Muscle of arm (tissue), 1 donor: ENCODE measurements at regions not wholly inside any gene's neighbourhood (a gene's known extent, or its start where the extent isn't known, plus 50 kb on each side); places are given as distances from the start of the nearest gene placed in this dataset.

ENCODE experiments used
- DNase-seq: peaks from one replicate; pipeline ENCODE4 v3.0.0-alpha.2; 2013

DNA sequence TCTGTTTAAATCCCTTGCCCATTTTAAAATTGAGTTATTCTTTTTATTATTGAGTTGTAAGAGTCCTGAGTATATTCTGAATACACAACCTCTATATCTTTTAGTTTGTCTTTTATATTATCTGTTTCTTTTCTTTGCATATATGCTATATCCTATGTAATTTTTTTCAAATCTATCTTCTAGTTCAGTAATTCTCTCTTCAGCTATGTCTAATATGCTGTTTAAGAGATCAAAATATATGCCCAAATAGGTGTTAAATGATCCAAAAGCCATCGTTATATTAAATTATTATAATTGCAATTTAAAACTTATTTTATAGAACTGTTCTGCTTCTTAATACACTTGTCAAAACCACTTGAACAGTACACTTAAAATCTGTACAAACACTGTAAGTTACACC lies 107.4 kb upstream of the TSPAN5 start:
- no peak for DNase-seq

DNA sequence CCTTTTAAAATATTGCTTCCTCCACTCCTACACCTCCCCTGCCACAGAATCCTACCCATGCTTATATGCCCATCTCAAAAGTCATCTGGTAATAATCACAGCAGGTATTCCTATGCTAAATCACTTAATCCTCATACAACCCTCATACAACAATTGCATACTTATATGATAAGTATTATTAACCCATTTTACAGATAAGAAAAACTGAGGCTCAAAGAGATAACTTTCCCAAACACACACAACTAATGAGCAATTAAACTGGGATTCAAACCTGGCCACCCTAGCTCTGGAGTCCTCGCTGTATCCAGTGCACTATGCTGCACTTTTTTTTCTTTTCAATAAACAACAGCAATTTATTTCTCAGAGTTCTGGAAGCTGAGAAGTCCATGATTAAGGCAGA lies 99.8 kb upstream of the TSPAN5 start:
- no peak for DNase-seq

DNA sequence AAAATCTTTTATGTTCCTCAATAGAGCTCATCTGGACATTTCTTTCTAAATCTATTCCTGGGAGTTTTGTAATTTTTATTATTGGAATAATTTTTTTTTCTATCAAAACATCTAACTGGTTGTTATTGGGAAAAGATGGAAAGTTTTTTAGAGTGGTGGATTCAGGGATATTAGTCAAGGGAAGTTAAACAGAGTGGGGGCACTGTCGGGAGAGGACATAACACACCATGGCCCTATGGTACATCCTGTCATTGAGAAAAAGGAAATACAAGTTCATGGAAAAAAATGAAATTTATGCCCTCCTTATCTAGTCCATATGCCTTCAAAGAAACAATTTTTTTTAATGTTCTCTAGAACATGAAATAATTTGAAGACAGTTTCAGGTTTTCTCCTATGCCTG lies 96.3 kb upstream of the TSPAN5 start:
- DNase-seq, result no peak

DNA sequence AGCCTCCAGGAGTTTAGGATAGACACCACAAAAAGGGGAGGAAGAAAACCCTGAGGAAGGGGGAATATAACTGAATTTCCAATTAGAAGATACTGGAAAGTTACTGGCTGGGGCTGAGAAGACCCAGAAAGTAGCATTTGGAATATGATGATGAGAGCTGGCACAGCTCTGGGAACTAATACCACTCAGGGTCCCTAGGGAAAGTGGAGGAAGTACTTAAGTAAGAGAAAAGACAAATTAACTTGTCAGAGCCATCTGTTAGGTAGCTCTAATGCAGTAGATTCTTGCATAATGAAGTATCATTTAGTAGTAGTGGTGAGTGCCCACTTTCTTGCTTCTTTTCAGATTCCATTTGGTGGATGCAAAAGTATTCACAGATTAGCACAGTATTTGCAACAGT lies 90.8 kb upstream of the TSPAN5 start:
- DNase-seq, result no peak

DNA sequence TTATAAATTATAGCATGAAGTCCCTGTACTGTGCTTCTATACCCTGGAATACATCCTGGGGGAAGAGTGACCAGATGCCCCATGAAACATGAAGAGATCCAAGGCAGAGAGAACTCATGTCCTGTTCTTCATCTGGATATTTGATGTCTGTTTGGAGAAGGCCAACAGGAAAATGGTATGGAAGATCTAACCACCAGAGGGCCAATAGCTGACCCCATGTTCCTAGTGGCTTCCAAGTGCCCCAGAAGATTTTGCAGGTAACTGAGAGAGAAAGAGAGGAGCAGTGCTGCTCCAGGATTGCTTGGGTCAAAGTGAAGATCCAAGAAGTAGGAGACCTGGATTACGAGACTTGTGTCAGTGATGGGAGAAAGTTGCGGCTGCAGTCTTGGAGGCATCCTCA lies 90.2 kb upstream of the TSPAN5 start:
- DNase-seq, result no peak

DNA sequence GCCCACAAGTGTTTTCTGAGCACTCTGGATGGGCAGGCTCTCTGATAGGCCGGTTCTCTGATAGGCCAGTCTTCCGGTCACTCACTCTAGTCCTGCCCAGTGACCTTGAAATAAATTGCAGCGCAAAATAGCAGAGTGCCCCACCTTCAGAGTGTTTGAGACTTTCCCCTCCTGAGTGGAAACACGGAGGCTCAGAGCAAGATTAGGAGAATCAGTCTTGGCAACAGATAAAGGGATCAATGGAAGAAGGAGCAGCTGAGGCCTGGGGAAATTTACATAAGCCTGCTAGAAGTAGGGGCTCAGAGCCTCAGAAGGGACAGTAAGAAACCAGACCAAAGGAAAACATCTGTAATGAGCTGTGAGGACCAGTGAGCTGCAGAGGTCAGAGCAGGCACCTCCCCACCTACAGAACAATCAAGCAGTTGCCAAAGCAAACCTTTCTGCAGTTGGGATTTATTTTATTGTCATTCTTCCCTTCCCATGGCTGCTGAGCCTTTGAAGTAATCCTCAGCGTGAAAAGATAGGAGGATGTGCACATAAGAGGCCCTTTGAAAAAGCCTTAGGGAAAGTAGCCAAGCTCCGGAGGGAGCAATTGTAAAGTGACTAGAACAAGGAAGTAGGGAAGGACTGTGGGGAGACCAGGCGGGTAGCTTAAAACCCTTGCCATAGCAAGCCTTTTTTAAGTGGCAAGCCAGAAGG lies 89.1 kb upstream of the TSPAN5 start:
- DNase-seq, result no peak

DNA sequence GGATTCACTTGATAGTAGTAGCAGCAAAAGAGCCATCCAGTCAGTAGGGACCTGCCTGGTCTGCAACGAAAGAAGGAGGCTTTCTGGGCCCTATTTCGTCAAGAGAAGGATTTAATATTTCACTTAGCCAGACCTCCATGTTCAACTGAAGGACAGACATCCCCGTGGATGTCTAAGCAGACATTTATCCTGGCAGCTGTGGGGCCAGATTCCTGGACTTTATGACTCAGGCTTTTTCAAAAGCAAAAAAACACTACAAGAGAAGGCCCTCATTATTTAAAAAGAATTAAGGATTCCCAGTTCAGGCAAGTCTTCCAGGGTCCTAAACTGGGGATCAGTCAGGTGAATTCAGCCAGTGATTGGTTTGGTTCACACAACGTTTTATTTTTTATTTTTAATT lies 88.5 kb upstream of the TSPAN5 start:
- DNase-seq, result no peak

DNA sequence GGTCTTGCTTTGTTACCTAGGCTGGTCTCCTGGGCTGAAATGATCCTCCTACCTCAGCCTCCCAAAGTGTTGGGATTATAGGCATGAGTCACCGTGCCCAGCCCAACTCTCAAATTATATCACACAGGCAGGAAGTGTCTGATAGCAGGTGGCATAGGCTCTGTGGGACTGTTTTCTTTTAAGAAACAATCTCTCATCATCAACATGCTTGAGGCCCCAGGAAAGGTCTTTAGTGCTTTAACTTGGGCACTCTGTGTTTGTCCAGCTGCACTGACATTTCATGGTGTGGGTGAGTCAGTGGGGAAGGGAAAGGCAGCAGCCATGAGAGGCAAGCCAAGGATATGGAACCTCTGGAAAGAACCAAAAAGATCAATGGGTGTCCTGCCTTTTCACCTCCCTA lies 88.1 kb upstream of the TSPAN5 start:
- no peak for DNase-seq

DNA sequence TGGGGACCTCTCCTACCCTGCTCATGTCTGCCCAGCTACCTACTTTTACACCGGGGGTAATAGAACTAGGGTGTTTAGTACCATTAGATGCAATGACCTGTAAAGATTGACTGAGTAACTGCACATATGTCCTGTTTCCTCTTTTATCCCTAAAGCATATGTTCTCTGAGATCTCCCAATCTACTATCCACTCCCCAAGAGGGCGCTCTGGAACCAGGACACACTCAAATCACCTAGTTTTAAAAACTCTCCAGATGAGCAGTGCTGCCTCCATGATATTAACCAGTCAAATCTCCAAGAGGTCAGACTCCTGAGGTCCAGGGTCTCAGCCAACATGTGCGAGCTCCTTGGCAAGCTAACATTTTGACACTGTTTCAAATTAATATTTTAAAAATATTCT lies 87.0 kb upstream of the TSPAN5 start:
- no peak for DNase-seq

DNA sequence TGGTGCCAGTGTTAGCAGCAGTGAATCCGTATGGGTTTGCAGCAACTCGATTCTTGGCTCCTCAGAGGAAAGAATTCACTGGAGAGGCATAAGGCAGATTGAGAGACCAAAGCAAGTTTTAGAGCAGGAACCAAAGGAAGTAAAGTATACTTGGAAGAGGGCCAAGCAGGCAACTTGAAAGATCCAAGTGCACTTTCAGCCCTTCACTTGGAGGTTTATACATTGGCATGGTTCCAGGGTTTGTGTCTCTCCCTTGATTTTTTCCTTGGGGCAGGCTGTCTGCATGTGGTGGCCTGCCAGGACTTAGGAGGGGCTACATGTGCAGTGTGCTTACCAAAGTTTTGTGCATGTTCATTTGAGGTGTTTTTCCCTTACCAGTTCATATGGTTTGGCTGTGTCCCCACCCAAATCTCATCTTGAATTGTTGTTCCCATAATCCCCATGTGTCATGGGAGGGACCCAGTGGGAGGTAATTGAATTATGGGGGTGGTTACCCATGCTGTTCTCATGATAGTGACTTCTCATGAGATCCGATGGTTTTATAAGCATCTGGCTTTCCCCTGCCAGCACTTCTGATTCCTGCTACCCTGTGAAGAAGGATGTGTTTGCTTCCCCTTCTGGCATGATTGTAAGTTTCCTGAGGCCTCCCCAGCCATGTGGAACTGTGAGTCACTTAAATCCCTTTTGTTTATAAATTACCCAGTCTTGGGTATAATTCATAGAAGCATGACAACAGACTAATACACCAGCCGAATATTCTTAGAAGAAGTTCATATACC lies 86.2 kb upstream of the TSPAN5 start:
- DNase-seq, result no peak

DNA sequence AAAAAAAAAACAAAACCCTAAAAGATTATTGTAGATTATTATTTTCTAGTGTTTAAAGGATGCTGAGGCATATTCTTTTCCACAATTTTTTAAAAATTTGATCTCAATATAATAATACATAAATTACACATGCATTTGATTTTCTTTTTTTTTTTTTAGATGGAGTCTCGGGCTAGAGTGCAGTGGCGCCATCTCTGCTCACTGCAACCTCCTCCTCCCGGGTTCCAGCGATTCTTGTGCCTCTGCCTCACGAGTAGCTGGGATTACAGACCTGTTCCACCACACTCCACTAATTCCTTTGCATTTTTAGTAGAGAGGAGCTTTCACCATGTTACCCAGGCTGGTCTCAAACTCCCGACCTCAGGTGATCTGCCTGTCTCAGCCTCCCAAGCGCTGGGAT lies 83.5 kb upstream of the TSPAN5 start:
- no peak for DNase-seq

DNA sequence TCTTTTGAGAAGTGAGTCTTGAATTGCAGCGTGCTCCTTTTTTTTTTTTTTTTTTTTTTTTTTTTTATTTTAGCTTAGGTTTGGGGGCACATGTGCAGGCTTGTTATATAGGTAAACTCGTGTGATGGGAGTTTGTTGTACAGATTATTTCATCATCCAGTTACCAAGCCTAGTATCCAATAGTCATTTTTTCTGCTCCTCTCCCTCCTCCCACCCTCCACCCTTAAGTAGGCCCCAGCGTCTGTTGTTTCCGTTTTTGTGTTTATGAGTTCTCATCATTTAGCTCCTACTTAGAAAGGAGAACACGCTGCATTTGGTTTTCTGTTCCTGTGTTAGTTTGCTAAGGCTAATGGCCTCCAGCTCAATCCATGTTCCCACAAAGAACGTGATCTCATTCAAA lies 81.3 kb upstream of the TSPAN5 start:
- DNase-seq, result no peak

DNA sequence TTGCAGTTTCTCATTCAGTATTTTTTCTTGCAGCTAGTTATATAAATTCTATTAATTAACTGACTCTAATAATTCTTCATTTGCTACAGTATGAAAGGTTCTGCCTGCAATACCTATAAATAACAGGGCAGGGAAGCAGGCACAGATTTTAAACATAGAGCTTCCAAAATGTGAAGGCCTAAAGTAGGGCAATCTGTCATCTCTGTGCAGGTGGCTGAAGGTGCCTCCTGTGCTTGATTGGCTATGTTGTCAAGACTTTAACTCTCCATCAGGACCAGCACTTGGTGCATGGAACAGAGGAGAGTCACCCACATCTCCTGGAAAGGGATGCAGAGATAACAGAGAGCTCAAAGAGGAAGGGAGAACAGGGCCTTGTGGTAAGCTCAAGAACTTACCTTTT lies 75.2 kb upstream of the TSPAN5 start:
- no peak for DNase-seq

DNA sequence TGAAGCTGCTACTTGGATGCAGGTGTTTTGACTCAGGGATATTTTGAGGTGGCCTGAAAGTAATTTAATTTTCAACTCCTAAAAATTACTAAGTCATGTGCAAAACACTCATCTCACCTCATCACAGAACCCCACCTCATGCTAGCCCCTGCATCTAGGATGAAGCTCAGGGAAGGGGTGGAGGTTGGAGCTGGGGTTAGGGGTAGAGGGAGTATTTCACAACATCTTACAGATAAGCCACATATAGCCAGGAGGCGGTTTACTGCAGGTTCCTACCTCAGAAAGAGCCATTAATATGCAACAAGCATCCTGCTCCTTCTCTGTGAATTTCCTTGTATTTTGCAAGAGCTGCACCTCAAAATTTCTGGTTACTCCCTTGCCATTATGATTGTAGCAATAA lies 70.5 kb upstream of the TSPAN5 start:
- no peak for DNase-seq

DNA sequence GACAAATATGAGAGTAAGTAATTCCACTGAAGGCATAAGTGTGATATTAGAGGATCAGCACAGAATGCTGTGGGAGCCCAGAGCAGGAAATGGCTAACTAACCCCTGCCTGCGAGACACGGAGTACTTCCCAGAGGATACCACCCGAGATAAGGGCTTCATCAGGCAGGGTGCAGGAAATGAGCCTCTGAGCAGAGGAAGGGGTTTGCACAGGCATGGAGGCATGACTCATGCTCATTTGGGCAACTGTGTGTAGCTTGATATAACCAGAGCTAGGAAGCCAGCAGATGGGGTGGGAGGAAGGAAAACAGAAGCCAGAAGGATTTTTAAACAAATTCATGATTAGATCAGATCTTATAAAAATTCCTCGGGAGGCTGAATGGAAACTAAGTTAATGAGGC lies 70.0 kb upstream of the TSPAN5 start:
- no peak for DNase-seq

DNA sequence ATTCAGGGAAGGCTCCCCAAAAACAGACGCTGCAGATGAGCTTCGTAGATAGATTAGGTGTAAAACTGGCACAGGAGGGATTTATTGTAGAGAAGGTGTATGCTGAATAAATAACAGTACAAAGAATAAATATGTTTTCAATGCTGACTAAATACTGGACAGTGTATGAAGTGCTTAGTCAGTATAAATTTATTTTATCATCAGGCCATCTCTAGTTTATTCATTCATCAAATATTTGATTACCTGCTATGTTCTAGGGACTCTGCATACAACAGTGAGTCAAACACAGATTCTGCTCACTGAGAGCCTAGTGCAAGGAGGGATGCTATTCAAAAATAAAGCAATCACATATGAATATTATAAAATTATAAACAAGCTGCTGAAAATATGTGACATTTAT lies 63.6 kb upstream of the TSPAN5 start:
- no peak for DNase-seq

DNA sequence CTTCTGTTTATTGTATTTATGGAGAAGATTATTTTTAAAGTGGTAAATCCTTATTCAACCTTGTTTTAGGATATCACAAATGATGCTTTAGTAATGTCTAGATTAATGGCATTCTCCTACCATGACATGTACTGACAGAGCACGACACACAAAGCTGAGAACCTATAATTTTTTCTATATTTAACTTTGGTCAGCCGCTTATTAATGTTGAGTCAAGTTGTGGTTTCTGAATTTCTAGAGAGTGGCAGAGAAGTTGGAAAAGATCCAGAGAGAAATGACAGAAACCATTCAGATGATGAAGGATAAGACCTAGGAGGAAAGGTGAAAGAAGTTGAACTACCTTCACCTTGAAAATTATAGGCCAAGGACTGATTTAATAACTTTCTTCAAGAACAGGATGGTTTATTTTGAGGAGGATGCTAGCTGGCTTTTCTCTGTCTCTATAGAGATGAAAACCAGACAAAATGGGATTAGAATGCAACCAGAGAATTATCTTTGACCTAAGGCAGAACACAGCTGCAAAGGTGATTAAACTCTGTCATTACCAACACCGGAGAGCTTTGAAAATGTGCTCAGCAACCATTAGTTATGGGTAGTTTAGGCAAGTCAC lies 62.6 kb upstream of the TSPAN5 start:
- DNase-seq, result no peak

DNA sequence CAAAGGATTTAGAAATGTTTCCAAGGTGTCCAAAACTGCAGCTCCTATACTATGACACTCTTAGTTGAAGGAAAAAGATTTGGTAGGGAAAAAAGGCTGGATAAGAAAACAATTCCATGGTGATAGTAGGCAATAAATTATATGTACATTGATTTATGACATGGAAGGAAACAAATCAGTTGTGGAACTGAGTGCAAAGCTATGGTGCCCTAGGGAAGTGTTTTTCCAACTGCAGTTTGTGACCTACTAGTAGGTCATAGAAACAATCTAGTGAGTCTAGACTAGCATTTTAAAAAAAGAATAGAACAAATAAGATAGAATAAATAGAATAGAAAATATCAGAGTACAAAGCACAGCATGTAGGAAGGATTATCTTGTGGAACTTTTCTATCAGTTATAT lies 58.4 kb upstream of the TSPAN5 start:
- no peak for DNase-seq

DNA sequence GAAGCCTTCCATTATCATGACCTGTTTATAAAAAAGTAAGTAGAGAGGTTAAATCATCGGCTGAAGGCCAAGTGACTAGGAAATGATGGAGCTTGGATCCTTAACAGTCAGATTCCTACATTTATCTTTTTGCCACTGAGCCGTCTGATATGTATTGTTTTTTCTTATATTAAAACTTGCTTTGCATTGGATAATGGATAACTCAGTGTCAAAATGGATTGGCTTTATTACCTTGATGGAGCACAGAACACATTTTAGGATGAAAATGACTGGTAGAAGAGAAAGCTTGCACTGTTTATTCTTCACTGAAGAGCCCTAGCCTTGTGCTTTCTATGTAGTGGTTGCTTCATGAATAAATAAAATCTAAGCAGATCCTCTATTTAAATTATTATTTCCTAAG lies 54.2 kb upstream of the TSPAN5 start:
- DNase-seq, result no peak

DNA sequence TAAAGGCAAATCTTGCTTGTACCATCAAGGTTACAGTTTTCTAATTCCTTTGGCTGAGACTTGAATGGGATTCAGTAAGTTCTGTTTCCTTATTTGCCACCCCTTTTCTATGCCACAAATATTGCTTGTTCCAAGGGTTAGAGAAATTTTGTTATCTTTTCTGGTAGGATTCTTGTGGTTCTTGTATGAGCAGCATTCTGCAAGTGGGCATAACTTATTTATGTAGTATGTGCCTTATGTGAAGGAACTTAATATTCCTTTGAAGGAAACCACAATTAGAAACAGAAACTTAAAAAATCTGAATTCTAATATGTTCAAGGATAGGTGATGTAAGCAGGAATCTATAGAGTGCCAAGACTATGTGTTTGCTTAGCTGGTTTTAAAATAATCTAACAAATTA lies 53.1 kb upstream of the TSPAN5 start:
- no peak for DNase-seq

DNA sequence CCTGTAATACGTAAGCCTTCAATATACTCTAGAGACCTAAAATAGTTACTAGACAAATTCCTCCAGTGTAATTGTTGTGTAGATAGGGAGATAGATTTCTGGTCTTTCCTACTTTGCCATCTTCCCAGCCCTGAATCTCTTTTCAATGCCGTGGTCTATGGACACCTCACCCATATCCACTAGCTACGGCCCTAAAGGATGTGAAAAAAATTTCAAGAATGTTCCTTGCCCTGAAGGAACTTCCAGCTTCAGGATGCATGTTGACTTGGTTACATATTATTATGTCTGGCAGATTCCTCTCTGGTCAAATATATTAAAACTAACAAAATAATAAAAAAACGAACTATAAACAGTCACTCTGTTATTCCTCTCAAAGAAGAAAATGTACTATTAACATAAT lies 52.4 kb upstream of the TSPAN5 start:
- no peak for DNase-seq
